ENCODE measurements at regions not wholly inside any gene's neighbourhood (a gene's known extent, or its start where the extent isn't known, plus 50 kb on each side); places are given as distances from the start of the nearest gene placed in this dataset.

DNA sequence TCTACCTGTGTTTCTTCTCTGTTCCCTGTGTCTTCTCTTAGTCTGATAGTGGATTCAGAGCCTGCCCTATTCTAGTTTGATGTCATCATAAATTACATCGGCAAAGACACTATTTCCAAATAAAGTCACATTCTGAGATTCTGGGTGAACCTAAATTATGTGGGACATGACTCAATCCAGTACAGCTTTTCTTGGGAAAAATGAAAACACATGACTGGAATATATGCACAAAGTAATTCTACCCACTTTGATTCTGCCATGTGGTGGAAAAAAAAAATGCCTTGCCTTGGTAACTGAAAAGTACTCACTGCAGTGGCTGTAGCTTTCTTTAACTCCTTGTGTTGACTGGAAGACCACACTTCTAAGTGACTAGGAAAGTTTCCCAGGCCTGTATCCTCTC is 73.7 kb downstream of the LRATD1 start:
- TF ChIP-seq SP4 (IDR thresholded peaks at IDR 0.05; ENCODE audit: low read length) (no peak), GABPA (IDR thresholded peaks at IDR 0.05; ENCODE audit: borderline replicate concordance, insufficient read depth, low read length) (no peak), YY1 (IDR thresholded peaks at IDR 0.05; ENCODE audit: low read depth, low read length) (no peak), TEAD4 (IDR thresholded peaks at IDR 0.05; ENCODE audit: low read depth, low read length) (no peak), NRF1 (IDR thresholded peaks at IDR 0.05; ENCODE audit: low read depth, low read length) (no peak), RAD21 (IDR thresholded peaks at IDR 0.05 in 1 of 2, conservative IDR thresholded peaks at IDR 0.05 in 1 of 2; ENCODE audit: low read depth in 2 of 2, low read length in 2 of 2) (no peak), POLR2AphosphoS5 (IDR thresholded peaks at IDR 0.05; ENCODE audit: low read depth, low read length) (no peak), GTF2F1 (IDR thresholded peaks at IDR 0.05; ENCODE audit: borderline replicate concordance, low read depth, low read length) (no peak), BCL11A (IDR thresholded peaks at IDR 0.05; ENCODE audit: low read depth in 2 of 2, low read length in 2 of 2) (no peak), SRF (IDR thresholded peaks at IDR 0.05; ENCODE audit: low read depth, low read length) (no peak), TAF1 (IDR thresholded peaks at IDR 0.05; ENCODE audit: low read depth, low read length) (no peak), TCF12 (IDR thresholded peaks at IDR 0.05; ENCODE audit: low read depth, low read length) (no peak), SP1 (IDR thresholded peaks at IDR 0.05; ENCODE audit: low read depth, low read length) (no peak)
- TF ChIP-seq, protein P1, sequence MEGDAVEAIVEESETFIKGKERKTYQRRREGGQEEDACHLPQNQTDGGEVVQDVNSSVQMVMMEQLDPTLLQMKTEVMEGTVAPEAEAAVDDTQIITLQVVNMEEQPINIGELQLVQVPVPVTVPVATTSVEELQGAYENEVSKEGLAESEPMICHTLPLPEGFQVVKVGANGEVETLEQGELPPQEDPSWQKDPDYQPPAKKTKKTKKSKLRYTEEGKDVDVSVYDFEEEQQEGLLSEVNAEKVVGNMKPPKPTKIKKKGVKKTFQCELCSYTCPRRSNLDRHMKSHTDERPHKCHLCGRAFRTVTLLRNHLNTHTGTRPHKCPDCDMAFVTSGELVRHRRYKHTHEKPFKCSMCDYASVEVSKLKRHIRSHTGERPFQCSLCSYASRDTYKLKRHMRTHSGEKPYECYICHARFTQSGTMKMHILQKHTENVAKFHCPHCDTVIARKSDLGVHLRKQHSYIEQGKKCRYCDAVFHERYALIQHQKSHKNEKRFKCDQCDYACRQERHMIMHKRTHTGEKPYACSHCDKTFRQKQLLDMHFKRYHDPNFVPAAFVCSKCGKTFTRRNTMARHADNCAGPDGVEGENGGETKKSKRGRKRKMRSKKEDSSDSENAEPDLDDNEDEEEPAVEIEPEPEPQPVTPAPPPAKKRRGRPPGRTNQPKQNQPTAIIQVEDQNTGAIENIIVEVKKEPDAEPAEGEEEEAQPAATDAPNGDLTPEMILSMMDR (IDR thresholded peaks at IDR 0.05; ENCODE audit: control extremely low read depth in 1 of 3, insufficient read depth in 1 of 3, low read depth in 1 of 3, low read length in 3 of 3), result no peak
